GM13976 (cell line): ENCODE measurements at regions not wholly inside any gene's neighbourhood (a gene's known extent, or its start where the extent isn't known, plus 50 kb on each side); places are given as distances from the start of the nearest gene placed in this dataset.
A peak's percentile ranks its signal among the peaks of the same experiment; 100 is the strongest.

Experiments
- DNase-seq: peaks from one replicate; pipeline ENCODE4 v3.0.0; 2012; ENCODE audit warnings: low spot score
- in situ Hi-C: fragments of 300-500 bp; cut with MboI; formaldehyde crosslinking; loops from one replicate; pipeline ENCODE4 v1.12.0; 2022; ENCODE audit warnings: low sequenced_read_pairs, mixed read lengths, inconsistent platforms; ENCODE audit not compliant: unreplicated experiment
- TF ChIP-seq, protein P1 (sequence below): IDR thresholded peaks from 2 replicates; pipeline ENCODE4 v1.5.1; 2012; ENCODE audit warnings: borderline replicate concordance, mild to moderate bottlenecking; ENCODE audit not compliant: insufficient read depth; ENCODE audit errors: extremely low read depth, missing control alignments, control extremely low read depth

DNA sequence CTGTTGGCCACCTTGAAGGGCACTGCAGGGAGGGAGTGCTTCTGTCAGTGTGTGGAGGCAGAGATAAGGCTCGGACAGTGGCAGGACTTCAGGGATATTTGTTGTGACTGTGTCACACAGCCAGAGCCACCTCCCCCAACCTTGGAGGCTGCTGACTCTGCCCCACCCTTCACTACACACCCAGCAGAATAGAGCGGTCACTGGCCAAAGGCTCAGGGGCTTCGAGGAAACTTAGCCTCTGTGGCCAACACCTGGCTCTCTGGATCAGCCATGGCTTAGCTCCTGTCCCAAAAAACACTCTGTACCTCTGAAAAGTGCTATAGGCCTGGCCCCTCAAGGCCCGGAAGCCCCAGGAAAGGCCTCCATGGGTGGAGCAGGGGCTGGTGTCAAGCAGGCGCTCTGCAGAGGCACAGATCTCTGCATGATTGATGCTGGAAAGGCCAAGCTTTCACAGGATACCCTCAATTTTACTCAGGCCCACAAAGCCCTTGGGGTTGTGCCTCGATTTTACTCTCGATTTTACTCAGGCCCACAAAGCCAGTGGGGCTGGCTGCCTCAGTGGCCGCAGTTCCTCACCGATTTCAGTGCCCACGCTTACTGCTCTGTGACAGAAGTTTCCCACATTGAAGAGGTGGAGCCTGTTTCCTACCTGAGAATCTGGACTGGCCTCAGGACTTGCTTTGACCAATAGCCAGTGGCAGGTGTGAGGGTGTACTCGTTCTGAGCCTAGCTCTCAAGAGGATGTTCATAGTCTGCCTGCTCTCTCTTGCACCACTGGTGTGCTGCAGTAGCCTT, 113.2 kb upstream of the GPR26 start:
- in situ Hi-C loops = loop anchor here (5.0 to 10.0 kb wide), 3 partner anchors 161 to 508 kb away; no protein-coding TSS in a partner anchor
- TF ChIP-seq, protein P1, sequence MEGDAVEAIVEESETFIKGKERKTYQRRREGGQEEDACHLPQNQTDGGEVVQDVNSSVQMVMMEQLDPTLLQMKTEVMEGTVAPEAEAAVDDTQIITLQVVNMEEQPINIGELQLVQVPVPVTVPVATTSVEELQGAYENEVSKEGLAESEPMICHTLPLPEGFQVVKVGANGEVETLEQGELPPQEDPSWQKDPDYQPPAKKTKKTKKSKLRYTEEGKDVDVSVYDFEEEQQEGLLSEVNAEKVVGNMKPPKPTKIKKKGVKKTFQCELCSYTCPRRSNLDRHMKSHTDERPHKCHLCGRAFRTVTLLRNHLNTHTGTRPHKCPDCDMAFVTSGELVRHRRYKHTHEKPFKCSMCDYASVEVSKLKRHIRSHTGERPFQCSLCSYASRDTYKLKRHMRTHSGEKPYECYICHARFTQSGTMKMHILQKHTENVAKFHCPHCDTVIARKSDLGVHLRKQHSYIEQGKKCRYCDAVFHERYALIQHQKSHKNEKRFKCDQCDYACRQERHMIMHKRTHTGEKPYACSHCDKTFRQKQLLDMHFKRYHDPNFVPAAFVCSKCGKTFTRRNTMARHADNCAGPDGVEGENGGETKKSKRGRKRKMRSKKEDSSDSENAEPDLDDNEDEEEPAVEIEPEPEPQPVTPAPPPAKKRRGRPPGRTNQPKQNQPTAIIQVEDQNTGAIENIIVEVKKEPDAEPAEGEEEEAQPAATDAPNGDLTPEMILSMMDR = no peak
- peak; percentile 75 for DNase-seq

DNA sequence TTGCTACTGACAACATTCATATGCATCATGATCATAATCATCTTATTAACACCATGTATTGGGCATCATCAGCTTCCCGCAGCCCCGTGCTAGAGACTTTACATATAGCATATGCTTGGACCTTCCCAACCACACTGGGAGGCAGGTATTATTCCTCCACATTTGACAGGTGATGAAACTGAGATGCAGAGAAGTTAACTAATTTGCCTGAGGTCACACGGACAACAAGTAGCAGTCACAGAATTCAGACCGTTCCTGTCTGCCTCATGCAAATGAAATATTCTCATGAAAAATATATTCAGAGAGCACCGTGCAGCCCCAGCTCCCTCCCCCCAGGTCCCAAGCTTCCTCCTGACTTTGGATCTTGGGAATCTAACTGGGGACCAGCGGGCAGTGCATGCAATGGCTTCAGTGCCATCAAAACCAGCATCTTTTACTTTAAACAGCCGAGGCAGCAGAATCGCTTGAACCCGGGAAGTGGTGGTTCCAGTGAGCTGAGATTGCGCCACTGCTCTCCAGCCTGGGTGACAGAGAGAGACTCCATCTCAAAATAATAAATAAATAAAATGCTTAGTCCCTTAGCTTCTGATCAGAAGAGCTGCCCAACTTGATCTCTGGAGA, 112.2 kb upstream of the GPR26 start:
- TF ChIP-seq, protein P1 = no peak
- in situ Hi-C loops = loop anchor here (5.0 to 10.0 kb wide), 3 partner anchors 162 to 509 kb away; no protein-coding TSS in a partner anchor
- peak; percentile 45 for DNase-seq

DNA sequence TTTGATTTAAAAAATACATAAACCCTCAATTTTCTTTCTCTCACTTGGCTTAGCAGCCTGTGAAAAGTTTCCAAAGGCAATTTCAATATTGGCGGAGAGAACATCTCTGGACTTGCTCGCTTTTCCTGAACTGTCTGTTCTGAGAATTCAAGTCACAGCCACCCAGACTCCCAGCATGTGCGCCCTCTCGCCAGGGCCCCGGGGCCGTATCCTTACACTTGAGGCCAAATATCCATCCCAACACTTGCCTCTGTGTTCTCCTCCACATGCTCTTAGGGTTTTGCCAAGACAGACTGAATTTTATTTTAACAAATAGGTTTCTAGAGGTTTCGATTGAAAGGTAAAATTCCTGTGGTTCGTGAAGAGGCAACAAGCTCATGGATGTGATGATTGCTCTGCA, 111.5 kb upstream of the GPR26 start:
- TF ChIP-seq, protein P1 = no peak
- DNase-seq = peak; percentile 4
- in situ Hi-C loops = loop anchor here (5.0 to 10.0 kb wide), 3 partner anchors 162 to 510 kb away; no protein-coding TSS in a partner anchor

DNA sequence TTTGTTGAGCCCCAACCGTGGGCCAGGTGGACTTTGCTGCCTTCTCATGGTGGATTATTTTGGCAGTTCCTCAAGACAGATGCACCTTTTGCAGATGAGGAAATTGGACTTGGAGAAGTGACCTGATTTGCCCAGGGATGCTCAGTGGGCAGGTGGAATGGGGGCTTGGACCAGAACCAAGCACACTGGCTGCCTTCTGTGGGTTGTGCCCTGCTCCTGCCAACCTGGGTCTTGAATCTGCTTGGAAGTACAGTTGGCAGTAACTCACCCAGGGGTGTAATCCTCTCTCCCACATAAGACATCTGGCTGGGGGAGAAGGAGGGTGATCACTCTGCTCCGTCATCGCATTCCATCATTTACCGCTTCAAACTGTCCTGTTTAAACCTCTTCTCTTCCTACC, 110.5 kb upstream of the GPR26 start:
- DNase-seq = peak; percentile 9
- in situ Hi-C loops = loop anchor here (10.0 kb wide), 1 partner anchor 511 kb away; no protein-coding TSS in a partner anchor
- TF ChIP-seq, protein P1 = peak; percentile 6

DNA sequence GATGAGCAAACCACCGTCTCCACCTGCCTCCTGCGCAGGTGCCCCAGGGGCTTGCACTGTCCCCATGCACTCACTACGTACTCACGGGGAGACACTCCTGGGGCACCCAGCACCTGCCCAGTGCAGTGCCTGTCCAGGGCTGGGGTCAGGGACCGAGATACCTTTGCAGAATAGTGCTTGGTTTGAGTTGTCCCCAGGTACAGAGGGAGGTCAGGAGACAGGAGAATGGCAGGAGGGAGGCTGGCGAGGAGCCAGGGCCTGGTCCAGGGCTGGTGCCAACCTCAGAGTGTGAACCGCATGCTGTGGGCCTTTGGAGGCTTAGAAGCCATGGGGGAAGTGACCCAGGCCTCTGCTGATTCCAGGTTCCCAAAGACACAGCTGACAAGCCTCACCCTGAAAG, 110.1 kb upstream of the GPR26 start:
- TF ChIP-seq, protein P1 = no peak
- DNase-seq = peak; percentile 11
- in situ Hi-C loops = loop anchor here (10.0 kb wide), 1 partner anchor 511 kb away; no protein-coding TSS in a partner anchor

DNA sequence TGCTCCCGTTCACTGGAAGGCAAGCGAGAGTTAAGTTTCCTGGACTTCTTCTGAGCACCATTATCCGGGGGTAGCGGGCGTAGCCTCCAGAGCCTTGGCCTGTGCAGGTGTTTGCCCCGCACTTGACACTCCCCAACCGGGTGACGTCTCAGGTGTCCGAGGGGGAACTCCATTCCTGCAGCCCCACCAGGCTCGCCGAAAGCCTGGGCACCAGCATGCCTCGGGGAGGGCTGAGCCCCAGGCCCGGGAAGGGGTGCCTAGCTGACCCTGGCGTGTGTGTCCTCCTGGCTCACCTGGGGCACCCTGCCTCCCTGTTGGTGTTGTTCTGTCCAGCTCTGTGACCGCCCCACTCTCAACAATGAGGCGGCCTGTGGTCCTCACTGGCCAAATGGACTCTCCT, 109.4 kb upstream of the GPR26 start:
- in situ Hi-C loops = loop anchor here (10.0 kb wide), 1 partner anchor 512 kb away; no protein-coding TSS in a partner anchor
- DNase-seq = peak; percentile 13
- TF ChIP-seq, protein P1 = no peak
